Erythroblast (primary cell): ENCODE measurements at regions not wholly inside any gene's neighbourhood (a gene's known extent, or its start where the extent isn't known, plus 50 kb on each side); places are given as distances from the start of the nearest gene placed in this dataset.

ENCODE experiments used
- DNase-seq, 2 experiments: peaks; one replicate each; lab custom pipeline; 2025; lab: John Stamatoyannopoulos, UW
- GATA1 ChIP-seq: IDR thresholded peaks from 2 replicates; pipeline ENCODE4 v1.6.1; 2011; ENCODE audit warnings: low read depth, mild to moderate bottlenecking, control low read depth, low read length, moderate library complexity
- POLR2A ChIP-seq: IDR thresholded peaks from 2 replicates; pipeline ENCODE4 v1.6.1; 2011; ENCODE audit warnings: mild to moderate bottlenecking, low read length

DNA sequence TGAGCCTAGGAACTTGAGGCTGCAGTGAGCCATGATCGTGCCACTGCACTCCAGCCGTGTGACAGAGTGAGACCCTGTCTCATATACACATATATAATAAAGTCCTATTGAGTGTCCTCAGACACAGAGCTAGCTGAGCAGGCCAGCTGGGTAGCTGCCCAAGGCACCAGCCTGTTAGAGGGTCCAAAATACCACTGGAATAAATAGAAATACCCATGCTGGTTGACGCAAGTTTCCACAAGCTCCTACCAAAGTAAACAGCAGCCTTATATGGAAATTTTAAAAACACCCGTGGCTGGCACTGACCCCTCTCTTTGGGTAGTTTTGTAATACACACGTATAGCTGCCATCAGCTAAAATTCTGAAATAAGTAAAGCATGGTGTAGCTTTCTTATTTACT lies 348.6 kb downstream of the BCOR start:
- no peak for DNase-seq
- TF ChIP-seq POLR2A (no peak), GATA1 (no peak)

DNA sequence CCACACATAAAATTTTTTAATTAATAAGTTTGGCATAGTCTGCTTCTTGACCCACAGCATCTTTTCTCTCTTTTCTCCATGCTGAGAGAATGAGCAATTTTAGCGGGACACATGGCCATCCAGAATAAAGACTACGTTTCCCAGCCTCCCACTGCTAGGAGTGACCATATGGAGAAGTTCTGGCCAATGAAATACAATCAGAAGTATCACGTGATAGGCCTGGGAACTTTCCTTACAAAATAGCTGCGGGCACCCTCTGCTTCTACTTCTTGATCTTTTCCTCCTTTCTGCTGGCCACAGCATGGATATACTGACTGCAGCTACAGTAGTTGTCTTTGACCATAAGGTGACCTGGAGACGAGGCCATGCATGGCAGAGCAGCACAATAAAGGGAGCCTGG lies 348.0 kb downstream of the BCOR start:
- no peak for DNase-seq
- TF ChIP-seq GATA1, result no peak
- no peak for TF ChIP-seq POLR2A

DNA sequence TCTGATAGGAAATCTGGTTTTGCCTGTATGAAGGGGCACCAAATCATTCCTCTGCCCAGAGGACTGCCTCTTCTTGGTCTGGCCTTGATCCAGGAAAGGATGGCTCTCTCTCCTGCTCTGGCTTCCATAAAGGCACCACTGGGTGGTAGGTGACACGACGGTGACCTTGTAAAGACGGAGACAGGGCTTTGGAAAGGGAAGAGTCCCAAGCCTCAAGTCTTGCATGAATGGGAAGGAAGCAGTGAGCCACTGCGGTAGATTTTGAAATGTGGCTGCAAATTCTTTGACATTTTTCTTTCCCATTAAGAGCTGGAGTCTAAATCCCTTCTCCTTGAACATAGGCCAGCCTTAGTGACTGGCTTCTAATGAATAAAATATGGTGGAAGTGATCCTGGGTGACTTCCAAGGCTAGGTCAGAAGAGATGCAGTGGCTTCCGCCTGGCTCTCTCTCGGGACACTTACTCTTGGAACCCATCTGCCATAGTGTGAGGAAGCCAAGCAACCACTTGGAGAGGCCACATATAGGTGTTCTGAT lies 347.4 kb downstream of the BCOR start:
- TF ChIP-seq POLR2A (no peak), GATA1 (no peak)
- no peak for DNase-seq

DNA sequence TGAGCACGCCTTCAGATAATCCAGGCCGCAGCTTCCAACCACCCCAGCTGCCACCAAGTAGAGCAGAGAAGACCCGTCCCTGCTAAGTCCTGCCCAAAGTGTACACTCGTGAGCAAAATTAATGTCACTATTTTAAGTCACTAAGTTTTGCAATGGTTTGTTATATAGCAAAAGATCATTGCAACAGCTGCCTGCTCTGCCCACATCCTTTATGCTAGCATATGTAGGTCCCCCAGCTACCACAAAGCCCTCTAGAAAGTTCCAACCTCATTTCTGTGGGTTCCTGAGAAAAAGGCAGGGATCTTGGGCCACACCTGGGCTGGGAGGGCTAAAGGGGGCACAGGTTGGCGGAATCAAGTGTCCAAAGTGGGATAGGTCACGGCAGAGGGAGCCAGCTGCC lies 346.9 kb downstream of the BCOR start:
- TF ChIP-seq GATA1 (no peak), POLR2A (no peak)
- DNase-seq, result no peak

DNA sequence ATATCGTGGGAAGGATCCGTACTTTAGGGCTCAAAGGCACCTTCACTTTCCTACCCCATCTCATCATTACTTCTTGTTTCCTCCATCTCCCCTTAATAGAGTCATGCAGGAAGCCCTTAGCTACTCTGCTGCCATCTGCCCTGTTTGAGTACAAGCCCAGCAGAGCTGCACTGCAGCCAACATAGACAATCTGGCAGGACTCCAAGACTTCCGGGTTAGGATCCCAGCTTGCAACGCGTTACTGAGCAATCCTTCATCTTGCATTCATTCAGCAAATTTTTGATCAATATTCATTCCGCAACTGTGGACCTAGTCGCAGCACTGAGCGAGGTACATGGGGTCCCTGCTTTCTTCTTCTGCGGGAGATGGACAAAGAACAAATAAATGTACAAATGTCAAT lies 344.9 kb downstream of the BCOR start:
- no peak for DNase-seq
- TF ChIP-seq GATA1, result no peak
- no peak for TF ChIP-seq POLR2A

DNA sequence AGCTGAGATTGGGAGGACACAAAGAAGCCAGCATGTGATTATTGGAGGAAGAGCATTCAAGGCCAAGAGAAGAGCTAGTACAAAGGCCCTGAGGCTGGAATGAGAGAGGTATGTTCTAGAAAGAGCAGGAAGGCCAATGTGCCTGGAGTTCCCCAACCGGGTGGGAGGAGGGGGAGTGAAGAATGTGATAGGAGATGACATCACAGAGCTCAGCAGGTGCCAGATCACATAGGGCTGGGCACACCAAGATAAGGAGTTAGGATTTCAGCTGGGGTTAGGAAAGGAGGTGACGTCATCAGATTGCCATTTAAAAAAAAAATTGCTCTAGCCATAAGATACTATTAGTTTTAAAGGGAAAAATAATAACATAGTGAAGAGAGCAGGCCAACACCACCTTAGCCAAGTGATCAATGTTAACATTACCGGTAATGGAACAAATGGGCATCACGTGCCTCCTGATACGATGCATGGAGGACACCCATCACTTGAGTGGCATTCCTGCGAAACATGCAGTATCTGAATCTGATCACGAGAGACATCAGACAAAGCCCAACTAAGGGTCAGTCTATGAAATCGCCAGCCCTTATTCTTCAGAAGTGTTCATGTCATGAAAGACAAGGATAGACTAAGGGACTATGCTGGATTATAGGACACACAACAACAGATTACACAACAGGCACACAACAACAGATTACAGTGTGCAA lies 344.3 kb downstream of the BCOR start:
- no peak for TF ChIP-seq POLR2A
- peak; percentile 6 to 49 for DNase-seq

DNA sequence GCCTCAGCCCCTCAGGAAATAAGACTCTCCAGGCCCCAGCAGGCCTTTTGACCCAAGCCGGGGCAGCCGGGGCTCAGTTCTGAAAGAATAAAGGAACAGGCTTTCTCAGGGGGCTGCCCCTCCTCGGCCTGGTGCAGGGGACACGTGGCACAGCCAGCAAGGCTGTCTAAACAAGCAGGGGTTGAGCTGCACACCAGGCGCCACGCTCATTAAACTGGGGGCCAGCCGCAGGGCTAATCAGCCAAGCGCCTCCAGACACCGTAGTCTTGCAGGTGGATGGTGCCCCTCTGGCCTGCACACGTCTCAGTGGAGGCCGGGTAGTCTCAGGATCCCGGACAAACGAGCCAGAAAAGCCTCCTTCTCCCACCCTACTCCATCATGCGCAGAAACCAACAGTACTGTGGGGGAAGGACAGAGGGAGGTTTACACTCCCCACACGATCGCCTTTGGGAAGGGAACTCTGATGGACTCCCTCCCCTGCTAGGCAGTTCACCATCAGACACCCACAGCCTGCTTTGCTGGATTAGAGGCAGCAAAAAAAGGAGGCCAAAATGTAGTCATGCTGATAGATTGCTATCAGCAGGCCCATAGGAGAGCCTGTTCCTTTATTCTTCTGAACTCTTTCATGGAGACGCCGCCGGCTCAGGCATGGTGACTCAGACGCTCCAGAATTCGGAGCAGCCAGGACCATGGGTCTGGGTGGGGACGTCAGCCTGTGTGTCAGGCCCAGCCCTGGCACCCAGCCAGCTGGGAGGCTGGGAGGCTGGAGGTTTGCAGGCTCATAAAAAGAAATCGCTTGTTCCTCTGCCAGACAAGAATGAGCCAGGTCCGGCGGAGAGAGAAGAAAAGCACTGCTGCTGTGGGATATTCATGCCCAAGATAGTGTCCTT lies 342.4 kb downstream of the BCOR start:
- TF ChIP-seq POLR2A, result no peak
- TF ChIP-seq GATA1, result no peak
- peak; percentile 12 to 59 for DNase-seq

DNA sequence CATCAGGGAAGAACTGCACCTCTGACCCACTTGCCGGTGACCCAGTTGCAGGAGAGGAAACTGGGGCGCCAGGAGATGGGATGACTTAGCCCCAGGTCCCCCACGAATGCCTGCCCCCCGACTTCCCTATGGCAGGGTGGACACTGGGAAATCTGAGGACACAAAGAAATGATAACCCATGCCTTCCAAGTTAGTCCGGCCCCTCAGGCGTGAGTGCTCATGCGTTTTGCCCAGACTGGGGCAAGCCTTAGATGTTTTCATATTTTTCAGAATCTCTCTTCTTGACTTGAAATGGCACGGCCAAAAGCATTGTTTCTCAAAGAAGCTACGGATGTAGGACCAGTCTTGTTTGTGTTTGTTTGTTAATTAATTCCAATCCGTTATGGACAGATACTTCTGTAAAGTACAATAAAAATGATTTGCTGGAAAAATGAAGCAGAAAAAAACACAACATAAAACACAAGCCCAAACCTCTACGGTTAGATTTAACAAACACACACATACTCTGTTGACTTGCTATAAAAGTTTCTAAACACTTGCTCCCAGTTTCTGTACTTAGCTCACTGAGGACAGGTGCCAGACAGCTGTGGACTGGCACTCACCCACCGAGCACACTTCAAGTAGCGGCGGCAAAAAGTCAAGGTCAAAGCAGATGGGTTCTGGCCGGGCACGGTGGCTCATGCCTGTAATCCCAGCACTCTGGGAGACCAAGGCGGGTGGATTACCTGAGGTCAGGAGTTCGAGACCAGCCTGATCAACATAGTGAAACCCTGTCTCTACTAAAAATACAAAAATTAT lies 341.5 kb downstream of the BCOR start:
- no peak for DNase-seq
- TF ChIP-seq GATA1 (no peak), POLR2A (no peak)

DNA sequence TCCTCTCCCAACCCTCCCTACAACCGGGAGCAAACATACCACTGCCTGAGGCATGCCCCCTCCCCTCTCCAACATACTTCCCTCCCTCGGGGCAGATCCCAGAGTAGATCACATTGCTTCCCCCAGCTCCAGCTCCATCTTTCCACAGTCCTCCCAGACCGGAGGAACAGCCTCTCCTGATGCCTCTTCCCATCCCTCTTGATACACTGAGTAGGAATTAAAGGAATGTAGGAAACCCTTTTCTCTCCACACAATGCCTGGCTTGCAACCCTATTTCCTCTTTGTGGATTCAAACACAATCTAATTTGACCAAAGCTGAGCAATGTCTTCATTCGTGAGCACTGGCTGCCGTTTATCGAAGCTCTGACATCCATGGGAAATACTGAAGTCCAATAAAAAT lies 339.8 kb downstream of the BCOR start:
- TF ChIP-seq POLR2A (no peak), GATA1 (no peak)
- DNase-seq, result no peak

DNA sequence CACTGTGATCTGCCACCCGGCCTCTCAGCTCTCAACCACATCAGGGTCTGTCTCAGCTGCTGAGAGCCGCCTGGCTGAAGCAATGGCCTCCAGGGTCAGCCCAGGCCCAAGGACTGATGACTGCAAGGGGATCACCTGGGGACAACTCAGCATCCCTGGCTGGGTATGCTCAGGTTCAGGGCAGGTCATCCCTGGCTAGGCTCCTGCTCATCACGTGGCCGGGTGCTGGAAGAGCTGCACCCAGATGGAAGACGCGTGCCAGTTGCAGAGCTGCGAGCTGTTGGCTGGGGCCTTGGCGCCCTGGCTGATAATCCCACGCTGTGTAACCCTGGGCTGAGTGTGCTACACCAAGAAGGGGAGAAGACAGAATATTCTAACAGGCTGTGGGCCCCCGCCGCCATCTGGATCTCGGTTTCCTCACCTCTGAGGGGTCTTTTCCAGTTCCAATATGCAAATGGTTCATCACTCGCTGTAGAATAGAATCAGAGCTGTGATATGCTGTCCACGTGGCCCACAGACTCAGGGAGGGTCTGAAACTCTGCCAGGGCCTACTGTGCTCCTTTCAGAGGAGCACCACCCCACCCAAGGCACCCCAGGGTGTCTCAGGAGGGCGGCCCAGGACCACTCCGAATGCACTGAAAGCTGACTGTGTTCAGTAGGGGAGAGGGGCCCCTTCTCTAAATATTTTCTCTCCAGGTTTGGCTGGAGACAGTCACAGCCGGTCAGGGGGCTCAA lies 338.8 kb downstream of the BCOR start:
- DNase-seq, result no peak
- TF ChIP-seq POLR2A (no peak), GATA1 (no peak)

DNA sequence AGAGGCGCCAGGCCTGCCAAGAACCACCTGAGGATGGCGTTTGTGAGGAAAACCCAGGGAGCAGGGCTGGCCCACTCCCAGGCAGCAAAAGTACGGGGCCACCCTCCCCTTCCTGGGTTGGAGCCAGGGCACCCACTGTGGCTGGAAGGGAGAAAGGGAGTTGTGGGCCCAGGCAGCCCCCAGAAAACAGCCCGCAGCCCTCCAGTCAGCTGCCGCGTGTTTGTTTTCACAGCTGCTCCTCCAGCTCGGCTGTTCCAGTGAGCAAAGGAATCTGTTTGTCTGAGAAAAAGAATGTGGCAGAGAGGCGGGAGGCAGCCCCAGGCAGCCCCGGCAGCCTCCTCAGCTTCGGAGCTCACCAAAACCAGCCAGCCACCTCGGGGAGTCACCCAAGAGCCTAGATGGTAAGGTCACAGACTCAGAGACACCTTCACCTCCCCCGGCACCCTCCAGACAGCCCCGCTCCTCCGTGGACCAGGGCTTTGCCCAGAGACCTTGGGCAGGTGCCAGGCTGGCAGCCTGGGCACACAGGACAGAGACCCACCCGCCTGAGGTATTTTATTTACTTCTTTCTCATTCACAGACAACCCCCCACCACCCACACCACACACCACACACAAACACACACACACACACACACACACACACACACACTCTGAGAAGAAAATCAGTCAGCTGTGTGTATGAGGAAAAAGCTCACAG lies 338.1 kb downstream of the BCOR start:
- DNase-seq, result no peak
- TF ChIP-seq POLR2A (no peak), GATA1 (no peak)

DNA sequence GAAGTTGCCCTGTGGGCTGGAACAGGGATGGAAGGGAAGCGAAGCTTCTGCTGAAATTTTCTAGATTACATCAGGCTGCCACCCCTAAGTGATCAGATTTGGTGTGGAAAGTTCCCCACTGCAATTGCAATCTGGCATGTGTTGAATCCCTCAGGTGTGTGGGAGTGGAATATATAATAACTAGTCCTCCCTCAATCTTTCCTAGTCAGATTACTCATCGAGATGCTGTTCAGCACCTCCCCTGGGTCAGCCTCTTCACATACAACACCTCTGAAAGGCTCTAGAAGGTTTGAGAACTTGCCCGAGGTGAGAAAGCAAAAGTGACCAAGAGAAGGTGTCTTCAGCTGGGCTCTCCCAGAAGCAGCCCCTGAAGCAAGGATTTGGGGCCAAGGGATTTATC lies 336.8 kb downstream of the BCOR start:
- TF ChIP-seq POLR2A (no peak), GATA1 (no peak)
- no peak for DNase-seq
